ENCODE measurements at regions not wholly inside any gene's neighbourhood (a gene's known extent, or its start where the extent isn't known, plus 50 kb on each side); places are given as distances from the start of the nearest gene placed in this dataset.

- no peak for TF ChIP-seq EZH2 (IDR thresholded peaks at IDR 0.05; ENCODE audit: insufficient read depth, poor library complexity, severe bottlenecking)
- TF ChIP-seq EZH2phosphoT487 (IDR thresholded peaks at IDR 0.05; ENCODE audit: insufficient read depth, low read depth): no peak
These were observed 64.4 kb upstream of the BARHL2 start for GRCh38 chr1:90781534-90781933.
